ENCODE measurements at regions not wholly inside any gene's neighbourhood (a gene's known extent, or its start where the extent isn't known, plus 50 kb on each side); places are given as distances from the start of the nearest gene placed in this dataset.

DNA sequence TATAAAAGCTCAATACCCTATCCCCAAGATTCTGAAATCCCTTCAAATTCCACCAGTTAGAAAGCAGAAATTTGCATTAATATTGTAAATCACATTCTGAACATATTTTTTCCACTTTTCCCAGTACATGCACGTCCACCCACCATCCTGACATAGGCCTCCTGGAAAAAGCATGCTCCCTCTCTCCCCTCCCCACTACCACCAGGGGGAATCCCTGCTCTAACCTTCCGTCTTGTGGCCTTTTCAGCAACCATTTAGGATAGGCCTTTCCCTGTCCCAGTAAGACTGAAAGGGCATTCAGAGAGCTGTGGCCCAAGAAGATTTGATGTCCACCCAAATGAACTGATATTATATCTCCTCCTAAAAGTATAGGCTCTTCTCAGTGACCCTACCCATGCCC is 182.1 kb downstream of the ARRDC4 start:
- no peaks in the 10 kb centered on the region for H3K36me3 Mint-ChIP-seq (ENCODE audit: low read depth)
- peaks cover 12% of the 10 kb centered on the region for H3K27me3 Mint-ChIP-seq (ENCODE audit: low read depth)
- H3K4me3 Mint-ChIP-seq, result no peak overlapping the region
- peaks cover 8% of the 10 kb centered on the region for H3K4me1 Mint-ChIP-seq (ENCODE audit: low read depth)
- H3K9me3 Mint-ChIP-seq, result no peaks in the 10 kb centered on the region
- no peak for DNase-seq (ENCODE audit: low spot score)
- no peak overlapping the region for H3K27ac Mint-ChIP-seq

- Mint-ChIP-seq H3K27ac (no peak overlapping the region), H3K36me3 (ENCODE audit: low read depth) (no peaks in the 10 kb centered on the region), H3K4me3 (no peak overlapping the region)
These were observed 182.6 kb downstream of the ARRDC4 start for GRCh38 chr15:98143116-98143515.

DNA sequence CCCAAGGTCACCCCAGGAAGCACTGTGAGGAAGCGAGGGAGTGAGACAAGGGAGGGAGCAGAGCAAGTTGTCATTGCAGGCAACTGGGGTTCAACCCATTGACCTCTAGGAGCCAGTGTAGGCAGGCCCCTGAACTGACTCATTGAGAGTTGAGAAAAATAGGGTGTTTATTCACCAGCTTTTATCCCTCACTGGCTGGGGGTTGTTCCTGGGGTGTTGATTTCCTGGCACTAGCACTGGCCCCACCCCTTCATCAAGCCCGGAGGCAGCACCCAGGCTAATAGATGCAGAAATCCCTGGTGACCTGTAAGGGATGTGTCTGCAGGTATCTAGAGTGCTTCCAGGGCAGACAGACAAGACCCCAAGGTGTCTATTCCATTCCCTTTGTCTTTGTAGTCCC is 183.9 kb downstream of the ARRDC4 start:
- no peak overlapping the region for H3K27ac Mint-ChIP-seq
- DNase-seq (ENCODE audit: low spot score), result no peak
- no peak overlapping the region for H3K4me3 Mint-ChIP-seq
- peaks cover 28% of the 10 kb centered on the region for H3K27me3 Mint-ChIP-seq (ENCODE audit: low read depth)
- H3K36me3 Mint-ChIP-seq (ENCODE audit: low read depth), result no peaks in the 10 kb centered on the region
- H3K9me3 Mint-ChIP-seq, result no peaks in the 10 kb centered on the region
- H3K4me1 Mint-ChIP-seq (ENCODE audit: low read depth), result peaks cover 4% of the 10 kb centered on the region

More at GRCh38 chr15:98143116-98143515, 182.6 kb downstream of the ARRDC4 start:
- peaks cover 8% of the 10 kb centered on the region for H3K4me1 Mint-ChIP-seq (ENCODE audit: low read depth)
- H3K27me3 Mint-ChIP-seq (ENCODE audit: low read depth), result peaks cover 17% of the 10 kb centered on the region
- no peaks in the 10 kb centered on the region for H3K9me3 Mint-ChIP-seq
- DNase-seq (ENCODE audit: low spot score), result no peak

GRCh38 chr15:98146031-98146820 is 185.7 kb downstream of the ARRDC4 start:
- no peak overlapping the region for H3K4me3 Mint-ChIP-seq
- no peak for DNase-seq (ENCODE audit: low spot score)
- H3K9me3 Mint-ChIP-seq, result no peaks in the 10 kb centered on the region
- H3K36me3 Mint-ChIP-seq (ENCODE audit: low read depth), result no peaks in the 10 kb centered on the region
- H3K27me3 Mint-ChIP-seq (ENCODE audit: low read depth), result peaks cover 39% of the 10 kb centered on the region
- no peaks in the 10 kb centered on the region for H3K4me1 Mint-ChIP-seq (ENCODE audit: low read depth)
- H3K27ac Mint-ChIP-seq, result no peak overlapping the region

- H3K4me1 Mint-ChIP-seq (ENCODE audit: low read depth), result no peaks in the 10 kb centered on the region
- H3K4me3 Mint-ChIP-seq, result no peak overlapping the region
- H3K9me3 Mint-ChIP-seq, result no peaks in the 10 kb centered on the region
- no peaks in the 10 kb centered on the region for H3K36me3 Mint-ChIP-seq (ENCODE audit: low read depth)
- H3K27ac Mint-ChIP-seq, result no peak overlapping the region
- H3K27me3 Mint-ChIP-seq (ENCODE audit: low read depth), result peaks cover 46% of the 10 kb centered on the region
- no peak for DNase-seq (ENCODE audit: low spot score)
These were observed 186.9 kb downstream of the ARRDC4 start for GRCh38 chr15:98147415-98147814.

- no peak overlapping the region for H3K4me3 Mint-ChIP-seq
- H3K27ac Mint-ChIP-seq, result no peak overlapping the region
- peaks cover 66% of the 10 kb centered on the region for H3K27me3 Mint-ChIP-seq (ENCODE audit: low read depth)
- H3K9me3 Mint-ChIP-seq, result peaks cover 7% of the 10 kb centered on the region
- H3K4me1 Mint-ChIP-seq (ENCODE audit: low read depth), result no peaks in the 10 kb centered on the region
- no peaks in the 10 kb centered on the region for H3K36me3 Mint-ChIP-seq (ENCODE audit: low read depth)
- DNase-seq (ENCODE audit: low spot score), result no peak
These were observed 189.6 kb downstream of the ARRDC4 start for GRCh38 chr15:98150084-98150483.

DNA sequence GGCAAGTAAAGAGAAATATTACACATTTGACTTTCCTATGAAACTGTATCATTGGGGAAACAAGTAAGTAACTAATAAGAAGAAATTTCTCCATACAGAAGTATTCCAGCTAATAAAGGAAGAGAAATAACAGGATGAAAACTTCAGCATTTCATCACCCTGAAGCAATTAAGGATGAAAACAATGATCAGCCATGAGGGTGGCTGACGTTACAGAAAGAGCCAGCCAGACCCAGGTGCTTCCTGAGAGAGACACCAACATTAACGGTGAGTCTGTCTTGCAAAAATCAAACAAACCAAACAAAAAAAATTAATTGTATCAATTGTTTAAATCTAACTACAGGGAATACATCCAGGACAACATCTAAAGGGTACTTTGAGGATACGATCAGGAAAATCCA is 190.0 kb downstream of the ARRDC4 start:
- DNase-seq (ENCODE audit: low spot score), result no peak
- Mint-ChIP-seq H3K27me3 (ENCODE audit: low read depth) (peaks cover 68% of the 10 kb centered on the region), H3K27ac (no peak overlapping the region), H3K9me3 (peaks cover 7% of the 10 kb centered on the region), H3K4me1 (ENCODE audit: low read depth) (no peaks in the 10 kb centered on the region), H3K4me3 (no peak overlapping the region), H3K36me3 (ENCODE audit: low read depth) (no peaks in the 10 kb centered on the region)

GRCh38 chr15:98151096-98151495 is 190.6 kb downstream of the ARRDC4 start:
- no peaks in the 10 kb centered on the region for H3K36me3 Mint-ChIP-seq (ENCODE audit: low read depth)
- H3K27ac Mint-ChIP-seq, result no peak overlapping the region
- DNase-seq (ENCODE audit: low spot score), result no peak
- peaks cover 70% of the 10 kb centered on the region for H3K27me3 Mint-ChIP-seq (ENCODE audit: low read depth)
- peaks cover 7% of the 10 kb centered on the region for H3K9me3 Mint-ChIP-seq
- H3K4me3 Mint-ChIP-seq, result no peak overlapping the region
- no peaks in the 10 kb centered on the region for H3K4me1 Mint-ChIP-seq (ENCODE audit: low read depth)

- Mint-ChIP-seq H3K4me3 (no peak overlapping the region), H3K27ac (no peak overlapping the region), H3K9me3 (peaks cover 7% of the 10 kb centered on the region), H3K36me3 (ENCODE audit: low read depth) (no peaks in the 10 kb centered on the region), H3K27me3 (ENCODE audit: low read depth) (peaks cover 68% of the 10 kb centered on the region), H3K4me1 (ENCODE audit: low read depth) (no peaks in the 10 kb centered on the region)
- DNase-seq (ENCODE audit: low spot score), result no peak
These were observed 191.7 kb downstream of the ARRDC4 start for GRCh38 chr15:98152156-98152555.

- H3K9me3 Mint-ChIP-seq, result peaks cover 7% of the 10 kb centered on the region
- H3K27me3 Mint-ChIP-seq (ENCODE audit: low read depth), result peaks cover 48% of the 10 kb centered on the region
- no peak overlapping the region for H3K4me3 Mint-ChIP-seq
- H3K27ac Mint-ChIP-seq, result no peak overlapping the region
- H3K4me1 Mint-ChIP-seq (ENCODE audit: low read depth), result peaks cover 13% of the 10 kb centered on the region
- H3K36me3 Mint-ChIP-seq (ENCODE audit: low read depth), result peaks cover 3% of the 10 kb centered on the region
- no peak for DNase-seq (ENCODE audit: low spot score)
These were observed 194.4 kb downstream of the ARRDC4 start for GRCh38 chr15:98154863-98155262.

- peaks cover 18% of the 10 kb centered on the region for H3K4me1 Mint-ChIP-seq (ENCODE audit: low read depth)
- H3K36me3 Mint-ChIP-seq (ENCODE audit: low read depth), result peaks cover 6% of the 10 kb centered on the region
- no peak overlapping the region for H3K4me3 Mint-ChIP-seq
- H3K27ac Mint-ChIP-seq, result no peak overlapping the region
- peaks cover 46% of the 10 kb centered on the region for H3K27me3 Mint-ChIP-seq (ENCODE audit: low read depth)
- H3K9me3 Mint-ChIP-seq, result peaks cover 7% of the 10 kb centered on the region
- DNase-seq (ENCODE audit: low spot score), result no peak
These were observed 194.9 kb downstream of the ARRDC4 start for GRCh38 chr15:98155356-98155755.

DNA sequence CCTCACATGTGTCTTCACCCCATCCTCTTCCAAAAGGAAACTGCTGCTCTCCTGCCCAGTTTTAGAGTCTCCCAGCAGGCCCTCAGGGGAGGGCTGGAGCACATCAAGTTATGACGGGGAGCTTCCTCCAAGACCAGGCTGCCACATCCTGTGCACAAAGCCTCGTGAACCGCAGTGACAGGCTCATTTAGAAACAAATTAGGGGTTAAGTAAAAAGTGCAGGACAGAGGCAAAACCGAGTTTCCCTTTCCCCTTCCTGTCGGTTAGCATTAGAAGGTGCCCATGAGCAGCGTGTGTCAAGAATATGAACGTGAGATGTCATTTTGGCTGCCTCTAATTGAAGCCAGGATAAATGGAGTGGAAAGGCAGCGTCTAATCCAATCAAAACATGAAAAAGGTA is 199.7 kb downstream of the ARRDC4 start:
- Mint-ChIP-seq H3K9me3 (no peaks in the 10 kb centered on the region), H3K36me3 (ENCODE audit: low read depth) (peaks cover 9% of the 10 kb centered on the region), H3K27me3 (ENCODE audit: low read depth) (peaks cover 16% of the 10 kb centered on the region), H3K4me3 (peak overlapping the region; percentile 48), H3K27ac (peak overlapping the region; percentile 79), H3K4me1 (ENCODE audit: low read depth) (peaks cover 31% of the 10 kb centered on the region)
- peak; percentile 73 for DNase-seq (ENCODE audit: low spot score)

- no peak overlapping the region for H3K4me3 Mint-ChIP-seq
- DNase-seq (ENCODE audit: low spot score), result no peak
- H3K27me3 Mint-ChIP-seq (ENCODE audit: low read depth), result peaks cover 25% of the 10 kb centered on the region
- H3K36me3 Mint-ChIP-seq (ENCODE audit: low read depth), result peaks cover 9% of the 10 kb centered on the region
- no peaks in the 10 kb centered on the region for H3K9me3 Mint-ChIP-seq
- peaks cover 31% of the 10 kb centered on the region for H3K4me1 Mint-ChIP-seq (ENCODE audit: low read depth)
- H3K27ac Mint-ChIP-seq, result no peak overlapping the region
These were observed 203.0 kb downstream of the ARRDC4 start for GRCh38 chr15:98163319-98164045.

DNA sequence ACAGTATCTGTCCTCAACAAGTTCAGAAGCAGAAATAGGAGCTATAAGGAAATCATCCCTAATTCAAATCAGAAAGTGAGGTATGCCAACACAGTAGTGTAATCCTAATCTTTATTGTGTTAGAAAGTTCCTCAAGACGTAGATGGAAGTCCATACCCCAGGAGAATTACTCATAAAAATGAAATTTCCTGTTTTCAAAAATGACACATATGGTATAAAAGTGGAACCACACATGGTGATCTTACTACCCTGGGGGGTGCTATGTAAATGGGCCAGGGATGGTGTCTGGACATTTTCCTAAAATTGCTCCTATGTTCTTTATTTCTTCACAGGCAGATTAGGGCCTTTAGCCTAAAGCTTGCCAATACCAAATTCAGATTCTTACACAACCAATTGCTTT is 204.1 kb downstream of the ARRDC4 start:
- DNase-seq (ENCODE audit: low spot score), result no peak
- H3K36me3 Mint-ChIP-seq (ENCODE audit: low read depth), result peaks cover 6% of the 10 kb centered on the region
- no peaks in the 10 kb centered on the region for H3K9me3 Mint-ChIP-seq
- no peak overlapping the region for H3K27ac Mint-ChIP-seq
- no peak overlapping the region for H3K4me3 Mint-ChIP-seq
- peaks cover 21% of the 10 kb centered on the region for H3K4me1 Mint-ChIP-seq (ENCODE audit: low read depth)
- H3K27me3 Mint-ChIP-seq (ENCODE audit: low read depth), result peaks cover 32% of the 10 kb centered on the region

All from T-helper 2 cell treated with Interferon-gamma antibody and Interleukin-4, amounts not matched to agents 5 μg/mL and 100 μg/mL, for 36 hours (primary cell).